HEK293 (cell line): ENCODE measurements at regions not wholly inside any gene's neighbourhood (a gene's known extent, or its start where the extent isn't known, plus 50 kb on each side); places are given as distances from the start of the nearest gene placed in this dataset.

Experiments used
- ATF2 ChIP-seq: fragments of 450-650 bp; formaldehyde crosslinking; IDR thresholded peaks from 2 replicates; pipeline ENCODE4 v1.5.1; 2016; ENCODE audit warnings: missing biosample characterization, missing genetic modification characterization, low read depth
- BCL11A ChIP-seq: fragments of 450-650 bp; formaldehyde crosslinking; IDR thresholded peaks from 2 replicates; pipeline ENCODE4 v1.5.1; 2016; ENCODE audit warnings: low read depth, missing biosample characterization, missing genetic modification characterization
- CTCF ChIP-seq: fragments of 450-650 bp; formaldehyde crosslinking; IDR thresholded peaks from 2 replicates; pipeline ENCODE4 v1.5.1; 2016; ENCODE audit warnings: missing biosample characterization, missing genetic modification characterization
- HOXD13 ChIP-seq: sonication (generic); formaldehyde crosslinking; IDR thresholded peaks from 2 replicates; pipeline ENCODE4 v1.8.0; 2022; ENCODE audit warnings: missing genetic modification reagents, borderline replicate concordance
- ZBTB11 ChIP-seq: fragments of 450-650 bp; formaldehyde crosslinking; conservative IDR thresholded peaks from 2 replicates; pipeline ENCODE4 v1.5.1; 2016; ENCODE audit warnings: low read depth, missing biosample characterization, missing genetic modification characterization
- ZNF133 ChIP-seq: fragments of 450-650 bp; formaldehyde crosslinking; IDR thresholded peaks from 2 replicates; pipeline ENCODE4 v1.5.1; 2016; ENCODE audit warnings: missing biosample characterization, missing genetic modification characterization
- ZNF146 ChIP-seq: fragments of 450-650 bp; formaldehyde crosslinking; IDR thresholded peaks from 2 replicates; pipeline ENCODE4 v1.5.1; 2016; ENCODE audit warnings: missing biosample characterization, missing genetic modification characterization
- ZNF362 ChIP-seq: fragments of 450-650 bp; formaldehyde crosslinking; IDR thresholded peaks from 2 replicates; pipeline ENCODE4 v1.5.1; 2016; ENCODE audit warnings: missing biosample characterization, missing genetic modification characterization
- ZNF704 ChIP-seq: fragments of 450-650 bp; formaldehyde crosslinking; IDR thresholded peaks from 2 replicates; pipeline ENCODE4 v1.5.1; 2016; ENCODE audit warnings: missing biosample characterization, missing genetic modification characterization

GRCh38 chr1:177708406-177708805, 261.5 kb downstream of the SEC16B start:
- no peak for TF ChIP-seq ZNF146
- TF ChIP-seq CTCF = no peak
- TF ChIP-seq ATF2 = no peak
- no peak for TF ChIP-seq ZBTB11 (tag by site-specific recombination)
- no peak for TF ChIP-seq ZNF704 (tag by site-specific recombination)
- TF ChIP-seq HOXD13 = no peak
- TF ChIP-seq ZNF362 (tag by site-specific recombination) = no peak
- TF ChIP-seq BCL11A (tag by site-specific recombination) = no peak
- no peak for TF ChIP-seq ZNF133 (tag by site-specific recombination)
